ENCODE measurements at regions not wholly inside any gene's neighbourhood (a gene's known extent, or its start where the extent isn't known, plus 50 kb on each side); places are given as distances from the start of the nearest gene placed in this dataset.

DNA sequence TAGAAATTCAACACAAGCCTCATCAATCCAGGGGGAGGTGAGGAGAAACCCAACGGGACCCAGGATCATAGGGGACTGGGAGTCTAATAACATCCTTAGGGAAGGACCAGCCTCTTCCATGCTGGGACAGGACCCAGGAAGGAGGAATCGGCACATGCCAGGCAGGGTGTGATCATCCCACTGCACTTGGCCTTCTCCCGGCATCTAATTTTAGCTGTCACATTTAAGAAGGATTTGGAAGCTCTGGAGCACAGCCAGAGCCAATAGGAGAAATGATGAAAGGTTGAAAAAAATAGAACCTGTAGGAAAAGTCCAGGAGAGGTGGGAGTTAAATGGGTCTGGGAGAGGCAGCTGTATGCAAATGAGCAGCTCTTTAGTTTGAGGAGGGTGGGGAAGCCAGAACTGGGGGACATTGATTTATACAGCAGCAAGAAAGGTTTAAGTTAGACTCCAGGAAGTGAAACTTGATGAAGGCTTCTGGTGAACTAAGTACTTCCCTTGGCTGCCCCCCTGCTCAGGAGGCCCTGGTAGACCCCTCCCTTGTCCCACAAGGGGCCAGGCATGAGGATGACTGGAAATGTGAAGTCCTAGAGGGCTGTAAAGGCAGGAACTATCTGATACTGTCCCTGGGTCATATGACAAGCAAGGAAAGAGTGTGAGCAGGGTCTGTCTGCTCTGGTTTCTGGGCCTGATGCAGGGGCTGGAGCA, 260.3 kb downstream of the LRFN2 start:
- Histone ChIP-seq H3K27me3 (ENCODE audit: control insufficient read depth, insufficient read depth, low read length, poor library complexity, severe bottlenecking) (peaks cover 1% of the 10 kb centered on the region), H3K4me3 (ENCODE audit: insufficient read depth, low read depth, low read length) (no peak overlapping the region), H3K4me1 (ENCODE audit: control insufficient read depth, insufficient read depth, low read length) (peaks cover 9% of the 10 kb centered on the region), H3K27ac (ENCODE audit: insufficient read depth, low read depth, low read length, poor library complexity, severe bottlenecking) (no peak overlapping the region), H3K9me3 (ENCODE audit: control insufficient read depth, low read length) (no peaks in the 10 kb centered on the region), H3K36me3 (ENCODE audit: control insufficient read depth, insufficient read depth, low read length) (no peaks in the 10 kb centered on the region)
- WGBS, 2 experiments, result 94 to 96% methylated on average over 3 of the region's 3 CpGs

DNA sequence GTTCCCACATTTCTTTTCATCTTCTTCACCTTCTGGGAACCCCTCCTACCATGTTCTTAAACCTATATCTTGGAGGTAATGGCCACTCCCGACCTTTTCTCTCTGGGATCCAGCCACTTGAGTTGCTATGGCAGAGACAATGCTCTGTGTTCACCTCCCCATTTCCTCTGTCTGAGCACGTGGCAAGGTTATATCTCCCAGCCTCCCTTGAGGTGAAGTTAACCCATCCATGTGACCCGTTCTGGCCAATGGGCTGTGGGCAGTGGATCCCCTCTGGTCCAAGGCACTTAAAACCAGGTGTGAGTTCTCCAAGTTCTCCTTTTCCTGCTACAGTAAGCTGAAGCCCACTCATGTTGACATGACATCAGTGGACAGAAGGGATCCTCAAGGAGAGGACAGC, 261.4 kb downstream of the LRFN2 start:
- no peak overlapping the region for H3K4me3 ChIP-seq (ENCODE audit: insufficient read depth, low read depth, low read length)
- no peaks in the 10 kb centered on the region for H3K9me3 ChIP-seq (ENCODE audit: control insufficient read depth, low read length)
- no peaks in the 10 kb centered on the region for H3K27me3 ChIP-seq (ENCODE audit: control insufficient read depth, insufficient read depth, low read length, poor library complexity, severe bottlenecking)
- WGBS, 2 experiments, result 85 to 88% methylated on average over 3 of the region's 3 CpGs
- H3K27ac ChIP-seq (ENCODE audit: insufficient read depth, low read depth, low read length, poor library complexity, severe bottlenecking), result no peak overlapping the region
- no peaks in the 10 kb centered on the region for H3K36me3 ChIP-seq (ENCODE audit: control insufficient read depth, insufficient read depth, low read length)
- peaks cover 9% of the 10 kb centered on the region for H3K4me1 ChIP-seq (ENCODE audit: control insufficient read depth, insufficient read depth, low read length)

DNA sequence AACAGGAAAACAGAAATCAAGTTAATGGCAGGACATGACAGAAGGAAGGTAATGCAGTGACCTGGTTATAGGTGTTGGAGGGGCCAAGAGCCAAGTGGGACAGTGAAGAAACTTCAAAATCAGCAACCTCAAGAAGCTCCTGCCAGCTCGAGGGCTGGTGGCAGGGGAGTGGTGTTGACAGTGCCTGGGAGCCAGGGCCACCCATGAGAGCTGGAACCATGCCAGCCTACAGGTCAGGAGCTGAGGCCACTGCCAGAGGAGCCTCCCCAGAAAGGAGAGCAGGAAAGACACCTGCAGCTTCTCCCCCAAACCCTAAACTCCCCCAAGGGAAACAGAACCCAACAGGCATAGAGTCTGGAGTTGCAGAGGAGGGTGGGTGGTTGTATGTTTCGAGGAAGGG, 262.1 kb downstream of the LRFN2 start:
- no peak overlapping the region for H3K27ac ChIP-seq (ENCODE audit: insufficient read depth, low read depth, low read length, poor library complexity, severe bottlenecking)
- no peak overlapping the region for H3K4me3 ChIP-seq (ENCODE audit: insufficient read depth, low read depth, low read length)
- no peaks in the 10 kb centered on the region for H3K27me3 ChIP-seq (ENCODE audit: control insufficient read depth, insufficient read depth, low read length, poor library complexity, severe bottlenecking)
- WGBS, 2 experiments, result 82 to 90% methylated on average over 2 of the region's 2 CpGs
- H3K4me1 ChIP-seq (ENCODE audit: control insufficient read depth, insufficient read depth, low read length), result peaks cover 2% of the 10 kb centered on the region
- no peaks in the 10 kb centered on the region for H3K9me3 ChIP-seq (ENCODE audit: control insufficient read depth, low read length)
- H3K36me3 ChIP-seq (ENCODE audit: control insufficient read depth, insufficient read depth, low read length), result no peaks in the 10 kb centered on the region

DNA sequence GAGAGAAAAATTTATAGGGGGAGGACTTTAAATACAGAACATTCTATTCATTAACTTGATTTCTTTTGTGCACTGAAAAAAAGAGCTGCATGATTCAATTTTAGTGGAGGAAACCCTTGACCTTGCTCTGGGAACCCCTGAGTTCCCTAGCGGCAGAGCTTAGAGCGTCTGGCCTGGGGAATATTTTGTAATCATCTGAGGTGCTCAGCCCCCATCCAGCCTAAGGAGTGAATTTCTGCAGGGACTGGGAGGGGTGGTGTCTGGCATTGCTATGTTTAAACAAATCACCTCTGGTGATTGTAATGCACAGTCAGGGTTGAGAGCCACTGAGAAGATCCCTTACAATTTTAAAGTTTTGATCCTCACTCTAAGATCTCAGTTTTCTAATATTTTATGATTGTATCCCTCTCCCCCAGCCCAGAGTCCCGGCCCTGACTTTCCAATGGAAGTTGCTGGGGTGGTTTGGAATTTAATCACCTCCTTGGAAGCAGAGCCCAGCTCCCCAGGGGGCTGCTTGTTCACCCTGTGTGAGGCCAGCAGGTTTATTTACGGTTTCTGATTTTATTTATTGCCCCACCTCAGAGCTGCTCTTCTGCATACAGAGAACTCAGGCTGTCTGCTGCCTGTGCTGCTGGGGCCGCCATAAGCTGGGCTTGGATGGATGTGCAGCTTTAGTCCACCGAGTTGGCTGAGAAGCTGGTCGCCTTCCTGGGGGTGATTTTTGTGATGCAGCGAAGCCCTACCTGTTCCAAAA, 263.1 kb downstream of the LRFN2 start:
- 75 to 78% methylated on average over 7 to 8 of the region's 8 CpGs for WGBS, 2 experiments
- H3K9me3 ChIP-seq (ENCODE audit: control insufficient read depth, low read length), result no peaks in the 10 kb centered on the region
- H3K27me3 ChIP-seq (ENCODE audit: control insufficient read depth, insufficient read depth, low read length, poor library complexity, severe bottlenecking), result no peaks in the 10 kb centered on the region
- no peak overlapping the region for H3K4me3 ChIP-seq (ENCODE audit: insufficient read depth, low read depth, low read length)
- H3K4me1 ChIP-seq (ENCODE audit: control insufficient read depth, insufficient read depth, low read length), result no peaks in the 10 kb centered on the region
- H3K27ac ChIP-seq (ENCODE audit: insufficient read depth, low read depth, low read length, poor library complexity, severe bottlenecking), result no peak overlapping the region
- H3K36me3 ChIP-seq (ENCODE audit: control insufficient read depth, insufficient read depth, low read length), result no peaks in the 10 kb centered on the region

DNA sequence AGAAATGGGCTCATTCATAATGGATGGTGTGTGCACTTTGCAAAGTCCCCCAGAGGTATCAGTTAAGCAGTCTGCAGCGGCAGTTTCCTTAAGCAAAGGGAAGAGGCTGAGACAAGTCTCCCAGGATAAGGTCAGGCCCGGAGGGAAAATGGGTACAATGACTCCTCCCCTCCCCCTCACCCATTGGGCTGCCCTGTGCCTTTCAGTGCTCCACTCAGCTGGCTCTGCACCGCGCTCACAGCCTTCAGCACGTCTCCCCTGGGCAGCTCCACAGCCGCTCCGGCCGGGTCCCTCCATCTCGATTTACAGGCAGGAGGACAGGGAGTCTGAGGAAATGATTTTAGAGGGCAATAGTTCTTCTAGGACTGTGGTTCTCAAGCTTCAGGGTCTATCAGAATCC, 264.8 kb downstream of the LRFN2 start:
- WGBS, 2 experiments, result 76 to 79% methylated on average over 9 of the region's 9 CpGs
- no peaks in the 10 kb centered on the region for H3K27me3 ChIP-seq (ENCODE audit: control insufficient read depth, insufficient read depth, low read length, poor library complexity, severe bottlenecking)

DNA sequence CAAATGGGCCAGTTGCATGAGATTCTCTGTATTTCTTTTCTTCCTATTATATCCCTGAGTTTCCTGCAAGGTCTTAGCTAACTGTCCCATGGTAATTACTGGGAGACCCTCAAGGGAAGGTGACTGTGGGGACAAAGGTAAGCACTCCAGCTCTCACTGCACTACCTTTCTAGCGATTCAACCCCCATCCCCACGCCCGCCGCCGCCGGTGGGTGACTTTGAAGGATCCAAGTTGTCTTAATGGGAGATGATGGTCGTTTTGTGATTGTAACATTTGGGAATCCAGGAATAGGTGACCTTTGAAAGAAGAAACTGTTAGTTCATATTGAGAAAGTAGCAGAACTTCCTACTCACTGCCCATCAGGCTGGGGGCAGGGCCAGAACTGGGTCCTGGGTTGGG, 265.5 kb downstream of the LRFN2 start:
- H3K4me3 ChIP-seq (ENCODE audit: insufficient read depth, low read depth, low read length), result no peak overlapping the region
- H3K9me3 ChIP-seq (ENCODE audit: control insufficient read depth, low read length), result no peaks in the 10 kb centered on the region
- no peak overlapping the region for H3K27ac ChIP-seq (ENCODE audit: insufficient read depth, low read depth, low read length, poor library complexity, severe bottlenecking)
- 93 to 97% methylated on average over 7 of the region's 7 CpGs for WGBS, 2 experiments
- no peaks in the 10 kb centered on the region for H3K27me3 ChIP-seq (ENCODE audit: control insufficient read depth, insufficient read depth, low read length, poor library complexity, severe bottlenecking)
- H3K4me1 ChIP-seq (ENCODE audit: control insufficient read depth, insufficient read depth, low read length), result no peaks in the 10 kb centered on the region
- H3K36me3 ChIP-seq (ENCODE audit: control insufficient read depth, insufficient read depth, low read length), result no peaks in the 10 kb centered on the region

More for the DNA sequence above, 264.8 kb downstream of the LRFN2 start:
- no peaks in the 10 kb centered on the region for H3K9me3 ChIP-seq (ENCODE audit: control insufficient read depth, low read length)
- H3K36me3 ChIP-seq (ENCODE audit: control insufficient read depth, insufficient read depth, low read length), result no peaks in the 10 kb centered on the region
- no peak overlapping the region for H3K4me3 ChIP-seq (ENCODE audit: insufficient read depth, low read depth, low read length)
- no peak overlapping the region for H3K27ac ChIP-seq (ENCODE audit: insufficient read depth, low read depth, low read length, poor library complexity, severe bottlenecking)
- no peaks in the 10 kb centered on the region for H3K4me1 ChIP-seq (ENCODE audit: control insufficient read depth, insufficient read depth, low read length)

DNA sequence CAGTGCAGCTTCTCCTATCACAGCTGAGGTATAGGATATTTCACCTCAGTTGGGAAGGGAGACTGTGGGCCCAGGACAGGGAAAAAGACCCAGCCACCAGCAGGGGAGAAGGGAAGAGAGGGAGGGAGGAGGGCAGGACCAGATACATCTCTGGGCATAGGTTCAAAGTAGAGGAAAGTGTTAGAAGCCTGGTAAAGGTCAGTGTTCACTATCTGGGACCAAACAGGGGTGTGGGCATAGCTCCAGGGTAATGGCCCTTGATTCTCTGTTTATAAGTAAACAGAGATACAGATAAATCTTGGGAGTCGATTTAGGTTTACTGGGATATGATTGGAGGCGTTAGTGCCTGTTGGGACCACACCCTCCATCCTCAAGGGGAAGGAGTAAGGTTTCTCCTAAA, 266.2 kb downstream of the LRFN2 start:
- no peaks in the 10 kb centered on the region for H3K36me3 ChIP-seq (ENCODE audit: control insufficient read depth, insufficient read depth, low read length)
- 95 to 100% methylated on average over 2 of the region's 2 CpGs for WGBS, 2 experiments
- H3K27me3 ChIP-seq (ENCODE audit: control insufficient read depth, insufficient read depth, low read length, poor library complexity, severe bottlenecking), result no peaks in the 10 kb centered on the region
- H3K4me3 ChIP-seq (ENCODE audit: insufficient read depth, low read depth, low read length), result no peak overlapping the region
- no peaks in the 10 kb centered on the region for H3K4me1 ChIP-seq (ENCODE audit: control insufficient read depth, insufficient read depth, low read length)
- no peak overlapping the region for H3K27ac ChIP-seq (ENCODE audit: insufficient read depth, low read depth, low read length, poor library complexity, severe bottlenecking)
- H3K9me3 ChIP-seq (ENCODE audit: control insufficient read depth, low read length), result no peaks in the 10 kb centered on the region

DNA sequence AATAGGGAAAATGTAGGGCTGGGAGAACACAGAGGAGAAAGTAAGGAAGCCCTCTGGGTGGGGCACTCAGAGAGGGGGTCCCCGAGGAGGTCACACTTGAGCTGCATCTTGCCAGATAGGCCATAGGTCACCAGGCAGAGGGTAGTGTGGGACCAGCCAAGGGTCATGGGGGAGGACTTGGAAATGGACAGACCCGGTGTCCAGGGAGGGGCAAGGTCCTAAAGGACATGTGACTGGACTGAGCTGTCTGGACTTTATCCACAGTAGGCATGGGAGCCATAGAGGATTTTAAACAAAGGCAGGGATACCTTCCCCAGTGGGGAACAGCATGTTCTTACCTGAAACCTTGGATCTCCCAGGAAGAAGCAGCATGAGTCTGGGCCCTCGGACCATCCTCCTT, 266.7 kb downstream of the LRFN2 start:
- Histone ChIP-seq H3K27me3 (ENCODE audit: control insufficient read depth, insufficient read depth, low read length, poor library complexity, severe bottlenecking) (no peaks in the 10 kb centered on the region), H3K9me3 (ENCODE audit: control insufficient read depth, low read length) (no peaks in the 10 kb centered on the region), H3K4me1 (ENCODE audit: control insufficient read depth, insufficient read depth, low read length) (no peaks in the 10 kb centered on the region), H3K27ac (ENCODE audit: insufficient read depth, low read depth, low read length, poor library complexity, severe bottlenecking) (no peak overlapping the region), H3K36me3 (ENCODE audit: control insufficient read depth, insufficient read depth, low read length) (no peaks in the 10 kb centered on the region), H3K4me3 (ENCODE audit: insufficient read depth, low read depth, low read length) (no peak overlapping the region)
- 90 to 92% methylated on average over 3 of the region's 3 CpGs for WGBS, 2 experiments

DNA sequence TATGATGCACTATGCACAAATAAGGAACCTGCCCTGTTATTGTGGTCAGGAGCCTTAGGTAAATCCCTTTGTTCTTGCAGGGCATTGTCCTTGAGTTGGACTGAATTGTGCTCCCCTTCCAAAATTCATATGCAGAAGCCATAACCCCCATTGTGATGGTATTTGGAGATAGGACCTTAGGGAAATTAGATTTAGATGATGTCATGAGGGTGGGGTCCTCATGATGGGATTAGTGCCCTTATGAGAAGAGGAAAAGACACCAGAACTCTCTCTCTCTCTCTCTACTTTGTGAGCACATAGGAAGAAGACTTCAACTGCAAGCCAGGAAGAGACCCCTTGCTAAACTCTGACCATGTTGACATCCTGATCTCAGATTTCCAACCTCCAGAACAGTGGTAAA, 268.0 kb downstream of the LRFN2 start:
- no peaks in the 10 kb centered on the region for H3K36me3 ChIP-seq (ENCODE audit: control insufficient read depth, insufficient read depth, low read length)
- no peaks in the 10 kb centered on the region for H3K27me3 ChIP-seq (ENCODE audit: control insufficient read depth, insufficient read depth, low read length, poor library complexity, severe bottlenecking)

DNA sequence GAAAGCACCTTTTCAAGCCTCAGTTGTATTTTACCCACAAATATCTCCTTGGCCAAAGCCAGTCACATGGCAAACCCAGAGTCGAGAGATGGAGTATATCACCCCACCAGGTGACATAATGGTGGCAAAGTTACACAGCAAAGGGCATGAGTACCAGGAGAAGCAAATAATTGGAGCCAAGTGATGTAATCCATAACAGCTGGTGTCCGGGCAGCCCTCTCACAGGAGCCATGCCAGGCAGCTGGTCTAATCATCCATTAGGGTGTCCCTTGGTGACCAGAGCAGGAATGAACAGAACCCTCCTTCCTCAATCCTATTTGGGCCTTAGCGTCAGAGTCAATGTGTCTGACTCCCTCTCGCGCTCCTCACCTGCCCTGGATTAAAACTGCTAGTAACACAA, 272.1 kb downstream of the LRFN2 start:
- no peaks in the 10 kb centered on the region for H3K27me3 ChIP-seq (ENCODE audit: control insufficient read depth, insufficient read depth, low read length, poor library complexity, severe bottlenecking)
- no peaks in the 10 kb centered on the region for H3K9me3 ChIP-seq (ENCODE audit: control insufficient read depth, low read length)
- no peak overlapping the region for H3K4me3 ChIP-seq (ENCODE audit: insufficient read depth, low read depth, low read length)
- no peaks in the 10 kb centered on the region for H3K4me1 ChIP-seq (ENCODE audit: control insufficient read depth, insufficient read depth, low read length)
- WGBS, 2 experiments, result 89 to 94% methylated on average over 5 of the region's 5 CpGs
- H3K36me3 ChIP-seq (ENCODE audit: control insufficient read depth, insufficient read depth, low read length), result no peaks in the 10 kb centered on the region
- H3K27ac ChIP-seq (ENCODE audit: insufficient read depth, low read depth, low read length, poor library complexity, severe bottlenecking), result no peak overlapping the region

More for the DNA sequence above, 268.0 kb downstream of the LRFN2 start:
- no peaks in the 10 kb centered on the region for H3K9me3 ChIP-seq (ENCODE audit: control insufficient read depth, low read length)
- no peak overlapping the region for H3K27ac ChIP-seq (ENCODE audit: insufficient read depth, low read depth, low read length, poor library complexity, severe bottlenecking)
- H3K4me1 ChIP-seq (ENCODE audit: control insufficient read depth, insufficient read depth, low read length), result no peaks in the 10 kb centered on the region
- H3K4me3 ChIP-seq (ENCODE audit: insufficient read depth, low read depth, low read length), result no peak overlapping the region

Data from ectodermal cell (in vitro differentiated cells).